ENCODE measurements at regions not wholly inside any gene's neighbourhood (a gene's known extent, or its start where the extent isn't known, plus 50 kb on each side); places are given as distances from the start of the nearest gene placed in this dataset.

DNA sequence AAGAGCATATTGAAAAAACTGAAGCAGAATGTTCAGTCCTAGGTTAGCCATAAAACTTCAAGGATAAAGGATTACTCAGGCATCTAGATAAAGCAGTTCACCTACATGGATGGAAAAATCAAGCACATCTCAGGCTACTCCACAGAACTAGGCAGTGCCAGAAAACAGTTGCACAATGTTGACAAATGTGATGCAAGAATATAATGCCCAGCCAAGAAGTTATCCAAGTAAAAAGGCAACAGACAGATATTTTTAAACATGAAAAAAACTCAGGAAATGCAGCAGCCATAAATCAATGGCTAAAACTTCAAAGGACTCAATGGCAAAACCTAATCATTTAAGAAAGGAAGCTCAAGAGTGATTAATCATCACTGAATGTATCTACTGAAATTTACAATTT lies 456.0 kb upstream of the FAM241A start:
- no peak for DNase-seq

DNA sequence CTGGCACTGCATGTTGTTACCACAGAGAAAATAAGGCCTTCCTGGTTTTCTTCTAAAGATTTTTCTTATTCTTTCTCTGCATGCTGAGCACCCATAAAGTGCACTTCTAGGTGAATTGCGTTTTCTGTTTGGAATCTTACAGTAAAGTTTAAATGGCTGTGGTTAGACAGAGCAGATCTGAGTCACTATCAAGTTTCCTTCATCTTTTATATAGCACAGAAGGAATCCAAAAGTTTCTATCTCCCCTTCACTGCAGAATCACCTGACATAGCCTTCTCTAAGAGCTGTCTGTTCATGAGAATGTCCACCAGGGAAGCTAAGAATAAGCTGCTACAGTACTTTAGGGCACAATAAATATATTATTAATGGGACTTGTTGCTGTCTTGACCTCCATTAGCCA lies 455.5 kb upstream of the FAM241A start:
- no peak for DNase-seq

DNA sequence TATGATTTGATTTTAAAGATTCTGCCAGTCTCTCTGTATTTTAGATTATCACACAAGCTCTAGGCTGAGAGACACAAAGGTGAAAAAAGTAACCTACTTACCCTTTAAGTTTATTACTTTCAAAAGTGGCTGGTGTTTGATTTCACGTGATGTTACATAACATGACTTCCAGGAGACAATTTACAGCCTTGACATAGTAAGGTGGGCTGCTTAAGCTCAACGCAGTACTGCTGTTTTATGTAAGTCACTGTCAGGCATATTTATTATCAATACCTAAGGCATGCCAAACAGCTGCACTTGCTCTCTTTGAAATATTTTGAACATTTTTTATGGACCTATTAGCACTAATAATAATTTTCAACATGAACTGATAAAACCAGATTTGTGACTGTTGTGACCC lies 451.5 kb upstream of the FAM241A start:
- DNase-seq, result no peak

DNA sequence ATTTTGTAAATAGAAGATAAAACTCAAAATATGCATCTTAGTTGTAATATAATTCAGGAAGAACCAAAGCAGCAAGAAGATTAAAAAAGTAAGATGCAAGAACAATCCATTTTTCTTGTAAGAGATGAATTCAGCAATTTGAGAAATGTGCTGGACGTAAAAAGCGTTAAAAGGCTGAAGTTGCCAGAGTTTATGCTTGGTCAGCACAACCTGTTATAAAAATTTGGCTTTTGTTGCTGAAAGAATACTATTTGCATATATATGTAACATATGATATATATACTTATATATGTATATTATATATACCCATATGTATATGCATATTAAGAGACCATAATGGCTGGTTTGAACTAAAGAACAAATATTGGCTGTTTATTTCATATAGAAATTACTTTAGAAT lies 449.6 kb upstream of the FAM241A start:
- no peak for DNase-seq

DNA sequence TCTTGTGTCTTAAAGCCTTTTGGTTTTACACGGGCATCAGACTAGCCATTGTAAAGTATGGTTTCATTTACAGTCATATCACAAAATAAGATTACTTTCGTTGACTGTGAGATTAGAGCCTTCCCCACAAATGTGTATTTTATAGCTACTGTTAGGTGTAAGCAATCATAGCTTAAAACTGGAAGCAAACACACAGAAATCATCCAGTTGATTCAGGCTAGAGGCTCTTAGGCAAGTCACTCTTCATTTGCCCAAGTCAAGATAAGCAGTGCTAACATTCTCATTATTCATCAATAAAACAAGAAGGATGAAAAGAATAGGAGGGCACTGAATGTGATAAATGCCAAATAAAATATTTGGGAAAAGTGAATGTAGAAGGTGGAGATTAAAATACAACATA lies 448.7 kb upstream of the FAM241A start:
- no peak for DNase-seq

DNA sequence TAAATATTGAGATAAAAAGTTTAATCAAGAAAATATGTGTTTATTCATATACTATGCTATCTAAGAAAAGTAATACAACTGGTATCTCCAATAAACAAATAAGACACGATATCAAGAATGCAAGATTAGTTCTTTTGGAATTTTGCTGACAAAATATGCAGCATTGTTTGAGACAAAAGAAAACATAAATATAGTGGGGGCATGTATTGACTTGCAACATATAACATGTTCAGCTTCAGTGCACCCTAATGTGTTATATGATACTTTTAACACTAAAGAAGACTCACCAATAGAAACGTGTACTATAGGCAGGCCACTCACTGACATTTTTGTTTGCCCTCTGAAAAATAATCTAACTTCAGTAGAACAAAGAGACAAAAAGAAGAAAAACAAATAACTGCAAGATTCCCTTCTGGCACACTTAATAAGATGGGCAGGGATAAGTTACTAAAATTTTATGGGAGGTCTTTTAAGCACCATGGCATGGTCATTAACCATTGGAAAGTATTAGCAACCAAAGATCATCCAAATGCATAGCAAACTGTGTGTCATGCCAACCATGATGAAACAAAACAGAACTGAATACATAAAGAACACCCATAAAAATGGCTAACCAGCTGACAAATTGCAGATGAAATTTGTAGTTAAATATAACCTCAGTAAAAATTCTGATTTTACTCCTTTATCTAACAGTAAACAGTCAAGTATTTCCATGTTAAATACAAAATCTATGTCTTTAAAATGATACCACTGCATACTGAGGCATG lies 447.9 kb upstream of the FAM241A start:
- no peak for DNase-seq

DNA sequence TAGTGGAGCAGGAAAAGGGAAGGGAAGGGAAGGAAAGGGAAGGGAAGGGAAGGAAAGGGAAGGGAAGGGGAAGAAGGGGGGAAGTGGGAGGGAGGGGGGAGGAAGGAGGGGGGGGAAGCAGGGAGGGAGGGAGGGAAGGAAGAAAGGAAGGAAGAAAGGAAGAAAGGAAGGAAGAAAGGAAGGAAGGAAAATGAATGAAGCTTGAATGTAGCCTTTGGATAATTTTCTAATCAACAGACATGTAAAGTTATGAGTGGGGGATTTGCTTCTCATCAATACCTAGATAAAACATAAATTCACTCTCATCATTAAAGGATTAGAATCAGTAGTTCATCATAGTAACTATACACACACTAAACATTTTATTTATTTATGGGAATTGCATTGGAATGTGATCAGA lies 446.9 kb upstream of the FAM241A start:
- DNase-seq, result no peak

DNA sequence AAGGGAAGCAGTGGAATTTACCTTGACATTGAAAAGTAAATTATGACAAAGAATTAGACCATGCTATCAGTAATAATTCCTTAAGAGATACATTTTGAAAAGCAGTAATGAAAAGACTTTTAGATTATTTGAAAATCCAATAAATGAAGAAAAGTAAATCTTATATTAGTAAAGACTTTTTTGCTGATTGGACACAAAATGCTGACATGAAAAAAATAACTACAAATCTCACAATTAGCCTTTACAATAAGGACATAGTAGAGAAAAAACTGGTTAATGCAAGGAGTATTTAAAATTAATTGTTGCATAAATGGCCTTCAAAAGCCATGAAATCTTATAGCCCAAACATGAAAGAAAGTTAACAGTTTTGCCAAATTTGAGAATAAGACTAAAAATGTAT lies 446.1 kb upstream of the FAM241A start:
- DNase-seq, result no peak

DNA sequence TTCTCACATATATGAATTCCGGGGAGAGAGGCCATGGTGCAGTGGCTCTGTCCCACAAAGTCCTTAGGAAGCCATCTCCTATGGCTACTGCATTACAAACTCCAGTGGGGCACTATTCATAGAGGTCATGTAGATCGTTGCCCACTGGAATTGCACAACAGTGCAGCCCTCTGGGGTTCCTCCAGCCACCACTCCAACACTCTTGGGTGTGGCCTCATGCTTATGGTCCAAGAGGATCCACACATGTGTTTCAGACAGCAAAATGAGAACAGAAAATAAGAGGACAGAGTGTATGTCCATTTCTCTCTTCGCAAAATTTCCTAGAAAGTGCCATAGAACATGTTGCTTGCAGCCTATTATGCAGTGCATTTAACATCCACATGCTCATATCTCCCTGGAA lies 444.2 kb upstream of the FAM241A start:
- DNase-seq, result no peak

DNA sequence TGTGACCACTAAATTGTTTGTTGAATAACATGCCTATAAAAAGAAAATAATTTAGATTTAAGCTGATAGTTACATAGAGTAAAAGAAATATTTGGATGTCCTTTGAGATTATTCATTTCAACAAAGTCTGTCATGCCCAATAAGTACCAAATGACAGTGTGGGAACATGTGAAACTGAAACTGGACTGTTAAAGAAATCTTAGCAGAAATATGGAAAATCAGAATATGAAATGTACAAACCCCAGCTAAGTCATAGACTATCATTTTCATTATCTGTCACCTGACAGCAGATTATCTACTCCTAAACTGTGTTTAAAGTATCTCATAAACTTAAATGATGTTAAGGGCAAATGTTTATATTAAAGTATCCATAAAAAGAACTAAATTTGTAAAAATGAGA lies 437.8 kb upstream of the FAM241A start:
- no peak for DNase-seq

DNA sequence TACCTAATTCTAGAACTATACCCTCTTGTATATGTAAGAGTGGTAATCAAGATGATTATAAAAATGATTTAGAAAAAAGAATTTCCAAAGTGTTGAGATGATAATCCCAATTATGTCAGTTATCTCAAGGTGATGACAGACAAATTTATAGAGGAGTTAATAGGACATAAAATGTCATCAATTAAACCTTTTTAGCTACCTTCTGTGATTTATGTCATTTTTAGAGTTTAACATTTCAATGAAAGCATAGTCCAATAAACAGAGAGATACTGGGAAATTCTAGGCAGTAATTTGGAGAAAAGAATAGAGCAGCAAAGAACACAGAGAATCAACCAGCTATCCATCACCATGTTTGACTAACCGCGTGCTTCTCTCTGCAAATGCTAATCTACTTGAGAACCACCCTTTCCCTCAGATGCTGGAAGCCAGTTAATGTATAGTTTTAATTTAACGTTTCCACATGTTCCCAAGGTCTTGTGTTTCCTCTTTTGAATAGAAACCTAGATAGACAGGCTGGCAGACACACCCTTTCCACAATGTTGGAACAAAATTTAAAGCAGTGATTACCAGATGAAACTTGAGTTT lies 433.1 kb upstream of the FAM241A start:
- DNase-seq, result peak in 1 of 2 experiments; percentile 9

DNA sequence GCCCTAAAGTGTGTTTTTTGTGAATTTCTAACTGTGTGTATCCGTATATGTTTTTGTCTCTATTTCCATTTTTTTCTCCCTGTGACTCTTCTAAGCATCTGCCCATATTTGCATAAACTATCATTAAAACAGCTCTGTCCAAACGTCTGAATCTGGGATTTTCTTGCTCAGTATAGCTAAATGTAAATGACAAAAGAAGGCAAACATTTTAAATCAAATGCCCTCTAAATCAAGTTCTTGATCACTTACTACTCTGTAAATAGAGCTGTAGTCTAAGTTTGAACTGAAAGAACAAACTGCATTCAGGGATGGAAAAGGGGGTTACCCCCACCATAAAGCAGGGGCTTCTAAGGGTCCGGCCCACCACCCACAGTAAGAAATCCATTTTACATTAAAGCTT lies 432.0 kb upstream of the FAM241A start:
- no peak for DNase-seq

DNA sequence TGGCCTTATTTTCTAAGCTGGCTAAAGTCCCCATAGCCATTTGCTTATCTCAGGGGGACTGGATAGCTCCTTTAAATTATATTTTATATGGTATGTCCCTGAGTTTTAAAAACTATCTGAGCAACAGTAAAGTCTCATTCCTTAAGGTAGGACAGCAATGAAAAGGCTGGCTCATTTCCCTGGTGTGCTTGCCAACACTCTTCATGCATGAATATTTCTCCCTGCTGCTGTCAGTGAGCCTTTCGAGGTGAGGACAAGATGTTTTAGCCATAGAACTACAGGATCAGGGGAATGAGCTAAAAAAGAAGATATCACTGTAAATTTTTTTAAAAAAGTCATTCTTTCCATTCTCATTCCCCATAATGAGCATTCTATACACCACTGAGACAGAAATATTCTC lies 427.3 kb upstream of the FAM241A start:
- DNase-seq, result no peak

DNA sequence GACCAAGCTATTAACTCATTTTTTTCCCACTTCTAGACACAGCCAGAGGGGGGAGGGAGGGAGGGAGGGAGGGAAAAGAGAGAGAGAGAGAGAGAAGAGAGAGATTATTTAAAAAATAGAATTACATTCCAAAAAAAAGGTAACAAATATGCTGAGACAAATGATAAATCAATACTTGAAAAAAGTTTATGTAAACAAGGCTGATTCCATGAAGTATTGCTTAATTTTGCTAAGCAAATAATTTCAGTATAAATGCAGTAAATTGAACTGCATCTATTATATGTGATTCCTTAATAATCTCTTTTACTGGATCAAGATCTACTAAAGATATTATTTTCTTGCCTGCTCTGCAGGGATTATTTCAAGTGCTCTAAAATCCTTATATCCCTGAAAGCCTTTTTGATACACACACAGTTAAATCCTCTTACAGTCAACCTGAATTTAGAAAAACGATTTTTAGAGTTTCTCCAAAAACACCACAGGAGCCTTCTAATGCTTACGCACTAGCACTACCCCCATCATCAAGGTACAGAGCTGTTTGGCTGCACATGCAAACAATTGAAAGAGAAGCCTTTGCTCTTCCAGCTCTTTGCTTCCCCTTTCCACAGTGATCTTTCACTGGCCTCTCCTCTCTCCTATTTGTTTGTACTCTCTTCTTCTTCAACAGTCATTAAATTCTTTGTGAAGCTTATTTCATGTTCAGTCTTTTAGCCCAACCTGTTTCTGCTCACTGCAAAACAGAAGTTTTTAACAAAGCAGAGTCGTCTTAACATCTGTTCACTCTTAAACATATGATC lies 426.3 kb upstream of the FAM241A start:
- no peak for DNase-seq

DNA sequence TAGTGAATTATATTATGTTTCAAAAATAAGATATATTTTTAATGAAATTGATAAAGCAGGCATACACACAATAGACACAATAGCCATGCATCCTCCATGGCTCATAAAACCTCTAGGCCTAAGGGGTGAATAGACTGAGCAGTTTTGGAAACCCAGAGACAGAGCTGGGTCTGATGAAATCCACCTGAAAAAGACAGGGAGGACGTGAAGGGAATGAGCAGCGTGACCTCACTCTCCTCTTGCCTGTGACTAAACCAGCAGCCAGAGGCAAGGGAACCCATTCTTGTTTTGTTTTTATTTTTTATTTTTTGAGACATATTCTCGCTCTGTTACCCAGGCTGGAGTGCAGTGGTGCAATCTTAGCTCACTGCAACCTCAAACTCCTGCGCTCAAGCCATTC lies 424.4 kb upstream of the FAM241A start:
- no peak for DNase-seq

DNA sequence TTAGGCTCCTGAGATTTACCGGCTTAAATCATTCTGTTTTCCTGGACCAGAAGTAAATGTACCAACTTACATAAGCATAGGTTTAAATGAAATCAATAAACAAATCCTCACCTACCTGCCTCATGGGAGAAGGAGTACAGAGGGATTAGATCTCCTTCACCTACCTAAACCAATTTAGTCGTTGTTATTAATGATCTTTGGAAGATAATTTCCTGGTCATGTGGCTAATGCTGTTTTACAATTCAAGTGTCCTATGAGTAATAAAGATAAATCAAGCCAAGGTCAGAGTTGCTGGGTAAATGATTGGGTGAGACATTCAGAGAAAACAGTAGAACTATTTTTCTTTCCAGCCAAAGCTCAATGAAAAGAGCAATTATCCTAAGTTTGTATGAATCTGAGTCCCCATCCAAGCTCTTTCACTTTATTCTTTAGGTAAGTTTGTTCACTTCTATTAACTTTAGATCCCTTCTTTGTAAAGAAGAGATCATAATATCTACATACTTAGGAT lies 423.0 kb upstream of the FAM241A start:
- DNase-seq, result no peak

DNA sequence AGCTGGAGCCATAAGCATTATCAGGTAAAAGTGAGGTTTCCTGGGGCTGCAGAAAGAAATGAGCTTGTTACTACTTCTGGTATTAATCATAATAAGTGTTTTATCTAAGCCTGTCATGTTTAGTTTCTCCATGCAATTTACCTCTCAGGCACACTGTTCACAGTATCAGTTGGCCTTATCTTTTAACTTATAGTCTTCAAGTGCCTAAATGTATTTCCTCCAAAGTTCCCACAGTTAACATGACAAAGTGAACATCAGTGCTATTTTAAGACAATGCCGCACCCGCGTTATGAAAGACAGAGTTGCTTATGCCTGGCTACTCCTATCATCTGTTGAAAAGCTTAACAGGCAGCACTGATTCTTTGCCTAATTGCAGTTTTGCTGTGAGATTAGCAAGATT lies 408.7 kb upstream of the FAM241A start:
- no peak for DNase-seq

DNA sequence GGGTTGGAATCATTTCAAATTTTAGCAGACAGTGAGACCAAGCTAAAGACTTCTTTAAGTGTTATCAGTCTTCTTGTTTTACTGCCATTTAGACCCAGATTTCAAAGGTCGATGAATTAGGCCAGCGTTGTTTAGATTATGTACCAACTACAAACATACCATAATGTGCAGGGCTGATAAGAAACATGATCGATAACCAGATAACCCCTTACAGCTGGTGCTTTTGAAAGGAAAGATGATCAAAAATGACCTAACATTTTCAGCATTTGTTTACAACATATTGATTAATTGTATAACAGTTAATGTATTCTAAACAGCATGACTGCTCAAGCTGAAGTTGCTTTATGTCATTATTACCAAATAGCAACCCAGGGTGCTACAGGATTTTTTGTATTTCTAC lies 400.4 kb upstream of the FAM241A start:
- DNase-seq, result no peak

DNA sequence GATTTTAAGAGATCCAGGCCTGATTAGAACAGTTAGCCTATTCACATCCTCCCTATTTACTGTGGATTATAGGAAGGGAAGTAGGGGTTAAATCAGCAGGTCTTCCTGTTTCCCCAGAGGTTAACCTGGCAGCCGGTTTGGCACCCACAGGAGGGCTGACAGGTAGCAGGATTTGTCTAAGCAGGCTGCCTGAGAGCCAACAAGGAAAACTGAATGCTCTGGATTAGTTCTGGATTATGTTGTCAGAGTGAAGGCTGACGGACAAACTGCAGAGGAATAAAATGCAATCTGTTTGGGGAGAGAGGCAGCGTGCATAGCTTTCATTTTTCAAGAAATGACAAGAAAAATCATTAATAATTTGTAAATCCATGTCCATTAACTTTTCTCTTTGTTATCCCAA lies 397.1 kb upstream of the FAM241A start:
- peak in 1 of 2 experiments; percentile 41 for DNase-seq

DNA sequence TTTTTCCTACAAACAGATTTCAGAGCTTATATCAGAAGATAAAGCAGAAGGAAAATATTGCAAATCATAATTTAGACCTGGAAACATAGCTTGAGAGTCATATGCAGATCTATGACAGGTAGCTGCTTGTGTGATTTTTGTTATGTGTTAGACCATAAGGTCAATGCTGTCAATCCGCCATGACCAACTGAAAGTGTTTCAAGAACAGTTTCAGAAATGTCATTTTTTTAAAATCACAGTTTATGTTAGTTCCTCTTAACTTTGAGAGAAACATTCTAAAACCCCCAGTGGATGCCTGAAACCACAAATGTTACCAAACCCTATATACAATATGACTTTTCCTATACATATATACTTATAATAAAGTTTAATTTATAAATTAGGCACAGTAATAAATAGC lies 391.3 kb upstream of the FAM241A start:
- no peak for DNase-seq

DNA sequence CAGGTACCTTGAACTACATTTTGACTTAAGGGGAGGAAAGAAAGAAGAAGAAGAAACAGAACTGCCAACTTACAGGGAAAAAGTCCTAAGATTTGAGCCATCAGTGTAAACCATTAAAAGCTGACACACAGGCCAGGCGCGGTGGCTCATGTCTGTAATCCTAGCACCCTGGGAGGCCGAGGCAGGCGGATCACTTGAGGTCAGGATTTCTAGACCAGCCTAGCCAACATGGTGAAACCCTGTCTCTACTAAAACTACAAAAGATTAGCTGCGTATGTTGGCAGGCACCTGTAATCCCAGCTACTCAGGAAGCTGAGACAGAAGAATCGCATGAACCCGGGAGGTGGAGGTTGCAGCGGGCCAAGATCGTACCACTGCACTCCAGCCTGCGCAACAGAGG lies 389.7 kb upstream of the FAM241A start:
- no peak for DNase-seq

DNA sequence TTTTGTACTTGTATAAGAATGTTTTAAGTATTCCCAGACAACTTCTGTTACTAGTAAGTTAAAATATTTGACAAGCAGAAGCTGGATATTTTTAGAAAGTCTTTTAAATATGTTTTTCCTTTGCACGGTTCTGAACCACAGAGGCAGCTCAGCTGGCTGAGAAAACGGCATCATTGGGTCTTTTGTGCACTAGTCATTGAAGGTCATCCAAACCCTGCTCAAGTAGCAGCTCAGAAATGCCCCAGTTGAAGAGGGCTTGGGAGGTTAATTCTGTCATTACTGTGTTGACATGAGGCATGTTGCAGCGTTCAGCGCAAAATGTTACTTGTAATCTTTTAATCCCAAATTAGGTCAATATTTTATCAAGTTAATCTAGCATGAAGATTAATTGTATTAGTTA lies 383.7 kb upstream of the FAM241A start:
- DNase-seq, result no peak

DNA sequence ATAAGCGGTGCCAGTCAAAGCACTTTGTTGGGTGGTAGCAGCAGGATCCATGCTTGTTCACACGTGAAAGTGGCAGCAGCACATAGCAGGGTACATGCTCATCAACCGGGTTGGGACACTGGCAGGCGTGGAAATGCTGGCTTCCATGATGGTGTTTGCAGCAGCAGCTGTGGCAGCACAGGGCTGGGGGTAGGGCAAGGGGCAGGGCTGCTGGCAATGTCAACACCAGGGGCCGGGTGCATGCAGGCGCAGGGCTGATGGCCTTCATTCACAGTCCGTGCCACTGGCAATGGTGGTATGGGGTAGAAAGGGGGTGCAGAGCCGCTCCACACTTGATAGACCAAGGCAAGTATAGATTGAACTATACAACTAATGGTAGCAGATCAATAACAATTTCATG lies 374.7 kb upstream of the FAM241A start:
- no peak for DNase-seq

DNA sequence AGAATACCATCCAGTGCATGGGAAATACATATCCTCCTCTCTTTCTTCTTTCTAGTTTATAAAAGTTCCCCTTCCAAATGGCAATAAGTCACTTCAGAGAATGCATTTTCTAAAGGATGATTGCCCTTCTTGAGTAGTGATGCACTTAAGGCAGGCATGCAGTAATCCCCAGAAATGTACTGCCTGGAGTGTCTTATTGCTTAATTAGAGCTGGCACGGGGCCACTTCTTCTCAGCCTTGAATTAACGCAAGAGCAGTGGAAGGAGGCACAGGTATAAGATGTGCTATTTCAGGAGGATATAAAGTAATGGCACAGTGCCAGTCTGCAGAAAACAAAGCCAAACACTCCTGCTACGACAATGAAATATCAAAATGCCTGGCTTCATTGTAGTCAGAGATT lies 371.4 kb upstream of the FAM241A start:
- no peak for DNase-seq
